Kidney epithelial cell (primary cell): ENCODE measurements at regions not wholly inside any gene's neighbourhood (a gene's known extent, or its start where the extent isn't known, plus 50 kb on each side); places are given as distances from the start of the nearest gene placed in this dataset.

Experiments used
- DNase-seq: peaks from one replicate; pipeline ENCODE4 v3.0.0-alpha.2; 2010; ENCODE audit warnings: low read depth
- H3K27me3 ChIP-seq: 2 replicates; pipeline ENCODE4 v1.6.0; 2011; ENCODE audit warnings: low read length; ENCODE audit not compliant: control insufficient read depth, insufficient read depth
- H3K36me3 ChIP-seq: 2 replicates; pipeline ENCODE4 v1.5.1; 2011; ENCODE audit warnings: low read length; ENCODE audit not compliant: control insufficient read depth, insufficient read depth
- H3K4me3 ChIP-seq: 2 replicates; pipeline ENCODE4 v1.5.1; 2011; ENCODE audit warnings: low read depth, mild to moderate bottlenecking, control low read depth, low read length
- CTCF ChIP-seq: IDR thresholded peaks from 2 replicates; pipeline ENCODE4 v1.5.1; 2011; ENCODE audit warnings: mild to moderate bottlenecking, moderate library complexity, low read length, control low read depth, inconsistent platforms; ENCODE audit not compliant: insufficient read depth, poor library complexity, severe bottlenecking

- no peak overlapping the region for H3K4me3 ChIP-seq
Observed at GRCh38 chr11:8787372-8787771, 104.8 kb downstream of the RPL27A start.

GRCh38 chr11:8788616-8789015, 106.0 kb downstream of the RPL27A start:
- TF ChIP-seq CTCF = no peak
- no peak overlapping the region for H3K4me3 ChIP-seq
- no peak for DNase-seq
- H3K36me3 ChIP-seq = no peaks in the 10 kb centered on the region
- no peaks in the 10 kb centered on the region for H3K27me3 ChIP-seq

More at GRCh38 chr11:8787372-8787771, 104.8 kb downstream of the RPL27A start:
- no peak for TF ChIP-seq CTCF
- no peaks in the 10 kb centered on the region for H3K27me3 ChIP-seq
- H3K36me3 ChIP-seq = no peaks in the 10 kb centered on the region
- DNase-seq = no peak

GRCh38 chr11:8789864-8790263, 107.3 kb downstream of the RPL27A start:
- H3K36me3 ChIP-seq = no peaks in the 10 kb centered on the region
- H3K27me3 ChIP-seq = no peaks in the 10 kb centered on the region
- H3K4me3 ChIP-seq = no peak overlapping the region
- no peak for TF ChIP-seq CTCF
- no peak for DNase-seq

- Histone ChIP-seq H3K36me3 (no peaks in the 10 kb centered on the region), H3K4me3 (no peak overlapping the region), H3K27me3 (no peaks in the 10 kb centered on the region)
- DNase-seq = no peak
- TF ChIP-seq CTCF = no peak
Observed at GRCh38 chr11:8790968-8791367, 108.4 kb downstream of the RPL27A start.

- DNase-seq = no peak
- Histone ChIP-seq H3K4me3 (no peak overlapping the region), H3K27me3 (no peaks in the 10 kb centered on the region), H3K36me3 (no peaks in the 10 kb centered on the region)
- no peak for TF ChIP-seq CTCF
Observed at GRCh38 chr11:8792710-8793109, 110.1 kb downstream of the RPL27A start.

- H3K4me3 ChIP-seq = no peak overlapping the region
- no peaks in the 10 kb centered on the region for H3K27me3 ChIP-seq
- H3K36me3 ChIP-seq = no peaks in the 10 kb centered on the region
- DNase-seq = no peak
- no peak for TF ChIP-seq CTCF
Observed at GRCh38 chr11:8793114-8793777, 110.7 kb downstream of the RPL27A start.
